ENCODE measurements at regions not wholly inside any gene's neighbourhood (a gene's known extent, or its start where the extent isn't known, plus 50 kb on each side); places are given as distances from the start of the nearest gene placed in this dataset.

DNA sequence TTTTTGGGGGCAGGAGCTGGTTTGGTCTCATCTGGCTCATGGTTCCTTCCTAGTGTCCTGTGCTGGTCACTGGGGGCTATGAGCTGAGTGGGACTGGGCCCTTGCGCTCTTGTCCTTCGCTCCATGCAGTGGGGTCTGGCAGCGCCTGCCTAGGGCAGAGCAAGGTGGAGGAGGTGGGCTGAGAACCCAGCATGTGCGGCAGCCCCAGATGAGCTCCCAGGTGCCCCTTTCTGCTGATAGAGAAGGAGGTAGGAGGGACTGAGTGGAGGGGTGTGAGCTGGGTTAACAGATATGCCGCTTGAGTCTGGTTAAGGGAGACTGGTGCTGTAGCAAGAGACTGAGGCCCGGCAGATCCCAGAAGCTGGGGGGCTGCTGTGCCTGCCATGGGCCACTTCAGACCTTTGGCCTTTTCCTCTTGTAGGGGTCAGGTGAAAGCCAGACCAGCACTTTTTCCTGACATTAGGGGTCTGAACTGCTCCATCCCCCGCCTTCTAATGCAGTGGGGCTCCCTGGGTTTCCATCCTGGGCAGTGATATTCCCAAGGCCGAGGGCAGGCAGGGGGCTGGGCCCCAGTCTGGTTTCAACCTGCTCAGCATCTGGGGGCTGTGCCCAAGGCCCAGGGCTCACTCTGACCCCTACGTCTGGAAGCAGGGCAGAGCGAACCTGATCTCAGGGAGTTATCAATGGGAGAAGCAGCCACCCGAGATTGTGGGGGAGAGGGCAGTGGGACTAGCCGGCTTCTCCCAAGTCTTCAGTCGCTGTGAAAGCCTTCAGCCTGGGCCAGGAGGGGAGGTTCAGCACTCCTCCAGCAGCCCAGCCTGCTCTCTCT lies 62.9 kb upstream of the PRR23C start:
- intact Hi-C loops (cut with micrococcal nuclease) (no loop called here), dilution Hi-C loops (cut with HindIII; ENCODE audit: low sequenced_read_pairs, unreplicated experiment) (no loop called here), in situ Hi-C loops (cut with MboI; ENCODE audit: low sequenced_read_pairs) (no loop called here)
- DNase-seq (no peak), ATAC-seq (ENCODE audit: low read depth) (no peak)
- Histone ChIP-seq H3K27ac (ENCODE audit: insufficient read depth, low read length) (no peak overlapping the region), H3K79me1 (ENCODE audit: low read depth in 1 of 2, low read length in 2 of 2) (no peaks in the 10 kb centered on the region), H3K9me1 (ENCODE audit: insufficient read depth, low read length) (no peaks in the 10 kb centered on the region), H4K91ac (ENCODE audit: insufficient read depth, low read depth, low read length) (no peak overlapping the region), H4K20me1 (ENCODE audit: insufficient read depth, low read length) (no peaks in the 10 kb centered on the region), H2BK120ac (ENCODE audit: low read depth, low read length) (no peak overlapping the region), H3K4ac (ENCODE audit: low read depth, low read length) (no peak overlapping the region), H3K23ac (ENCODE audit: low read depth, low read length) (no peak overlapping the region), H2AK5ac (ENCODE audit: low read depth, low read length) (no peak overlapping the region), H3K4me2 (ENCODE audit: low read depth, low read length) (no peak overlapping the region), H3K18ac (ENCODE audit: low read depth, low read length) (no peak overlapping the region), H2BK15ac (ENCODE audit: low read depth, low read length) (no peak overlapping the region), H3K9ac (ENCODE audit: low read depth, low read length) (no peak overlapping the region), H2AFZ (replicated peaks; ENCODE audit: low read length, poor library complexity) (no peak overlapping the region), H3K4me1 (ENCODE audit: control insufficient read depth, insufficient read depth, low read length) (no peaks in the 10 kb centered on the region), H3K36me3 (ENCODE audit: control insufficient read depth, insufficient read depth, low read length) (no peaks in the 10 kb centered on the region), H4K8ac (ENCODE audit: low read depth in 2 of 2, low read length in 2 of 2) (no peak overlapping the region), H3K27me3 (ENCODE audit: control insufficient read depth, insufficient read depth, low read length) (peaks cover 46% of the 10 kb centered on the region), H4K5ac (ENCODE audit: low read depth, low read length) (no peak overlapping the region), H3K14ac (replicated peaks; ENCODE audit: low read depth, low read length) (no peak overlapping the region), H3K56ac (ENCODE audit: extremely low read depth, insufficient read depth, low read length) (no peak overlapping the region), H2BK20ac (ENCODE audit: low read depth, low read length) (no peak overlapping the region), H3K4me3 (ENCODE audit: insufficient read depth, low read depth, low read length) (no peak overlapping the region), H2BK5ac (ENCODE audit: low read depth, low read length, poor library complexity, severe bottlenecking) (no peak overlapping the region), H3K9me3 (ENCODE audit: control insufficient read depth, insufficient read depth, low read length) (no peaks in the 10 kb centered on the region), H2AK9ac (replicated peaks; ENCODE audit: low read depth, low read length, poor library complexity) (no peak overlapping the region)
- no TSS peak for BruUV-seq (replicated peaks)
- ChIA-PET CTCF (interaction anchor here (1.1 kb wide), 1 partner anchor 221 kb away, joined by 3 read pairs; no protein-coding TSS in a partner anchor), POLR2A (ENCODE audit: unreplicated experiment) (no interaction called here)
- no peak for TF ChIP-seq USF2 (IDR thresholded peaks at IDR 0.05; ENCODE audit: low read depth, low read length)
- TF ChIP-seq RCOR1 (IDR thresholded peaks at IDR 0.05; ENCODE audit: insufficient replicate concordance, low read length) = no peak
- no peak for TF ChIP-seq CEBPB (IDR thresholded peaks at IDR 0.05; ENCODE audit: low read depth, low read length)
- TF ChIP-seq SMC3 (IDR thresholded peaks at IDR 0.05; ENCODE audit: low read depth, low read length) = no peak
- no peak for TF ChIP-seq NFE2L2 (IDR thresholded peaks at IDR 0.05; ENCODE audit: low read depth, low read length)
- no peak for TF ChIP-seq MAFK (IDR thresholded peaks at IDR 0.05; ENCODE audit: low read depth, low read length)
- no peak for TF ChIP-seq MXI1 (IDR thresholded peaks at IDR 0.05; ENCODE audit: borderline replicate concordance, low read depth, low read length)
- TF ChIP-seq, protein P1, sequence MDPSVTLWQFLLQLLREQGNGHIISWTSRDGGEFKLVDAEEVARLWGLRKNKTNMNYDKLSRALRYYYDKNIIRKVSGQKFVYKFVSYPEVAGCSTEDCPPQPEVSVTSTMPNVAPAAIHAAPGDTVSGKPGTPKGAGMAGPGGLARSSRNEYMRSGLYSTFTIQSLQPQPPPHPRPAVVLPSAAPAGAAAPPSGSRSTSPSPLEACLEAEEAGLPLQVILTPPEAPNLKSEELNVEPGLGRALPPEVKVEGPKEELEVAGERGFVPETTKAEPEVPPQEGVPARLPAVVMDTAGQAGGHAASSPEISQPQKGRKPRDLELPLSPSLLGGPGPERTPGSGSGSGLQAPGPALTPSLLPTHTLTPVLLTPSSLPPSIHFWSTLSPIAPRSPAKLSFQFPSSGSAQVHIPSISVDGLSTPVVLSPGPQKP (IDR thresholded peaks at IDR 0.05; ENCODE audit: borderline replicate concordance, low read depth, low read length) = no peak
- no peak for TF ChIP-seq POLR2A (IDR thresholded peaks at IDR 0.05; ENCODE audit: low read depth, low read length)
- TF ChIP-seq RAD21 (IDR thresholded peaks at IDR 0.05; ENCODE audit: low read length) = no peak
- no peak for TF ChIP-seq RFX5 (IDR thresholded peaks at IDR 0.05; ENCODE audit: low read depth, low read length)
- 52% methylated on average over 5 of the region's 13 CpGs; no CpG with 5 or more reads in 1 of the 2 experiments for WGBS, 2 experiments (ENCODE audit: extremely low coverage in 2 of 2, insufficient read length in 1 of 2)

Measured in IMR-90 (cell line).